ENCODE measurements at regions not wholly inside any gene's neighbourhood (a gene's known extent, or its start where the extent isn't known, plus 50 kb on each side); places are given as distances from the start of the nearest gene placed in this dataset.

- H3K9me3 ChIP-seq (ENCODE audit: control insufficient read depth in 2 of 2, insufficient read depth in 1 of 2, low read depth in 1 of 2, low read length in 1 of 2) = no peaks in the 10 kb centered on the region
- no peak overlapping the region for H3K4me3 ChIP-seq (ENCODE audit: low read depth in 1 of 2, low read length in 2 of 2)
- H3K27me3 ChIP-seq (ENCODE audit: control insufficient read depth in 1 of 2, insufficient read depth in 2 of 2, low read length in 2 of 2) = no peaks in the 10 kb centered on the region
- H3K27ac ChIP-seq (ENCODE audit: low read depth in 2 of 2, low read length in 1 of 2) = no peak overlapping the region
- H3K4me1 ChIP-seq (ENCODE audit: control insufficient read depth in 2 of 2, insufficient read depth in 2 of 2, low read length in 1 of 2) = no peaks in the 10 kb centered on the region
- no peaks in the 10 kb centered on the region for H3K36me3 ChIP-seq (ENCODE audit: control insufficient read depth in 2 of 2, insufficient read depth in 2 of 2, low read length in 1 of 2)
- 78 to 83% methylated on average over 6 of the region's 6 CpGs for WGBS, 2 donors
Observed at GRCh38 chr13:59447846-59448620, 715.7 kb downstream of the DIAPH3 start.

- H3K36me3 ChIP-seq (ENCODE audit: control insufficient read depth in 2 of 2, insufficient read depth in 2 of 2, low read length in 1 of 2) = no peaks in the 10 kb centered on the region
- no peaks in the 10 kb centered on the region for H3K9me3 ChIP-seq (ENCODE audit: control insufficient read depth in 2 of 2, insufficient read depth in 1 of 2, low read depth in 1 of 2, low read length in 1 of 2)
- no peak overlapping the region for H3K27ac ChIP-seq (ENCODE audit: low read depth in 2 of 2, low read length in 1 of 2)
- no peak overlapping the region for H3K4me3 ChIP-seq (ENCODE audit: low read depth in 1 of 2, low read length in 2 of 2)
- no peaks in the 10 kb centered on the region for H3K4me1 ChIP-seq (ENCODE audit: control insufficient read depth in 2 of 2, insufficient read depth in 2 of 2, low read length in 1 of 2)
- 69 to 71% methylated on average over 4 of the region's 4 CpGs for WGBS, 2 donors
- H3K27me3 ChIP-seq (ENCODE audit: control insufficient read depth in 1 of 2, insufficient read depth in 2 of 2, low read length in 2 of 2) = no peaks in the 10 kb centered on the region
Observed at GRCh38 chr13:59449750-59450149, 714.0 kb downstream of the DIAPH3 start.

GRCh38 chr13:59450229-59450628 is 713.5 kb downstream of the DIAPH3 start:
- no peaks in the 10 kb centered on the region for H3K4me1 ChIP-seq (ENCODE audit: control insufficient read depth in 2 of 2, insufficient read depth in 2 of 2, low read length in 1 of 2)
- no peak overlapping the region for H3K27ac ChIP-seq (ENCODE audit: low read depth in 2 of 2, low read length in 1 of 2)
- H3K36me3 ChIP-seq (ENCODE audit: control insufficient read depth in 2 of 2, insufficient read depth in 2 of 2, low read length in 1 of 2) = no peaks in the 10 kb centered on the region
- no peaks in the 10 kb centered on the region for H3K27me3 ChIP-seq (ENCODE audit: control insufficient read depth in 1 of 2, insufficient read depth in 2 of 2, low read length in 2 of 2)
- no peak overlapping the region for H3K4me3 ChIP-seq (ENCODE audit: low read depth in 1 of 2, low read length in 2 of 2)
- H3K9me3 ChIP-seq (ENCODE audit: control insufficient read depth in 2 of 2, insufficient read depth in 1 of 2, low read depth in 1 of 2, low read length in 1 of 2) = no peaks in the 10 kb centered on the region
- WGBS, 2 donors = 76 to 86% methylated on average over 1 of the region's 1 CpG

- H3K4me1 ChIP-seq (ENCODE audit: control insufficient read depth in 2 of 2, insufficient read depth in 2 of 2, low read length in 1 of 2) = no peaks in the 10 kb centered on the region
- H3K36me3 ChIP-seq (ENCODE audit: control insufficient read depth in 2 of 2, insufficient read depth in 2 of 2, low read length in 1 of 2) = no peaks in the 10 kb centered on the region
- H3K4me3 ChIP-seq (ENCODE audit: low read depth in 1 of 2, low read length in 2 of 2) = no peak overlapping the region
- H3K27me3 ChIP-seq (ENCODE audit: control insufficient read depth in 1 of 2, insufficient read depth in 2 of 2, low read length in 2 of 2) = no peaks in the 10 kb centered on the region
- no peak overlapping the region for H3K27ac ChIP-seq (ENCODE audit: low read depth in 2 of 2, low read length in 1 of 2)
- H3K9me3 ChIP-seq (ENCODE audit: control insufficient read depth in 2 of 2, insufficient read depth in 1 of 2, low read depth in 1 of 2, low read length in 1 of 2) = no peaks in the 10 kb centered on the region
Observed at GRCh38 chr13:59451236-59451635, 712.5 kb downstream of the DIAPH3 start.

- no peaks in the 10 kb centered on the region for H3K9me3 ChIP-seq (ENCODE audit: control insufficient read depth in 2 of 2, insufficient read depth in 1 of 2, low read depth in 1 of 2, low read length in 1 of 2)
- 69 to 71% methylated on average over 8 of the region's 8 CpGs for WGBS, 2 donors
Observed at GRCh38 chr13:59452189-59452890, 711.4 kb downstream of the DIAPH3 start.

GRCh38 chr13:59458908-59459579 is 704.7 kb downstream of the DIAPH3 start:
- H3K36me3 ChIP-seq (ENCODE audit: control insufficient read depth in 2 of 2, insufficient read depth in 2 of 2, low read length in 1 of 2) = no peaks in the 10 kb centered on the region
- H3K9me3 ChIP-seq (ENCODE audit: control insufficient read depth in 2 of 2, insufficient read depth in 1 of 2, low read depth in 1 of 2, low read length in 1 of 2) = no peaks in the 10 kb centered on the region
- H3K27ac ChIP-seq (ENCODE audit: low read depth in 2 of 2, low read length in 1 of 2) = no peak overlapping the region
- H3K27me3 ChIP-seq (ENCODE audit: control insufficient read depth in 1 of 2, insufficient read depth in 2 of 2, low read length in 2 of 2) = no peaks in the 10 kb centered on the region
- no peaks in the 10 kb centered on the region for H3K4me1 ChIP-seq (ENCODE audit: control insufficient read depth in 2 of 2, insufficient read depth in 2 of 2, low read length in 1 of 2)
- WGBS, 2 donors = 50 to 55% methylated on average over 9 of the region's 9 CpGs
- H3K4me3 ChIP-seq (ENCODE audit: low read depth in 1 of 2, low read length in 2 of 2) = no peak overlapping the region

More at GRCh38 chr13:59452189-59452890, 711.4 kb downstream of the DIAPH3 start:
- Histone ChIP-seq H3K27ac (ENCODE audit: low read depth in 2 of 2, low read length in 1 of 2) (no peak overlapping the region), H3K36me3 (ENCODE audit: control insufficient read depth in 2 of 2, insufficient read depth in 2 of 2, low read length in 1 of 2) (no peaks in the 10 kb centered on the region), H3K4me3 (ENCODE audit: low read depth in 1 of 2, low read length in 2 of 2) (no peak overlapping the region), H3K27me3 (ENCODE audit: control insufficient read depth in 1 of 2, insufficient read depth in 2 of 2, low read length in 2 of 2) (no peaks in the 10 kb centered on the region), H3K4me1 (ENCODE audit: control insufficient read depth in 2 of 2, insufficient read depth in 2 of 2, low read length in 1 of 2) (no peaks in the 10 kb centered on the region)

- no peak overlapping the region for H3K27ac ChIP-seq (ENCODE audit: low read depth in 2 of 2, low read length in 1 of 2)
- H3K9me3 ChIP-seq (ENCODE audit: control insufficient read depth in 2 of 2, insufficient read depth in 1 of 2, low read depth in 1 of 2, low read length in 1 of 2) = no peaks in the 10 kb centered on the region
- no peaks in the 10 kb centered on the region for H3K4me1 ChIP-seq (ENCODE audit: control insufficient read depth in 2 of 2, insufficient read depth in 2 of 2, low read length in 1 of 2)
- H3K4me3 ChIP-seq (ENCODE audit: low read depth in 1 of 2, low read length in 2 of 2) = no peak overlapping the region
- no peaks in the 10 kb centered on the region for H3K36me3 ChIP-seq (ENCODE audit: control insufficient read depth in 2 of 2, insufficient read depth in 2 of 2, low read length in 1 of 2)
- 87 to 98% methylated on average over 2 of the region's 2 CpGs for WGBS, 2 donors
- no peaks in the 10 kb centered on the region for H3K27me3 ChIP-seq (ENCODE audit: control insufficient read depth in 1 of 2, insufficient read depth in 2 of 2, low read length in 2 of 2)
Observed at GRCh38 chr13:59459972-59460371, 703.8 kb downstream of the DIAPH3 start.

GRCh38 chr13:59461411-59461810 is 702.3 kb downstream of the DIAPH3 start:
- H3K27ac ChIP-seq (ENCODE audit: low read depth in 2 of 2, low read length in 1 of 2) = no peak overlapping the region
- 87% methylated on average over 3 of the region's 3 CpGs for WGBS, 2 donors
- H3K36me3 ChIP-seq (ENCODE audit: control insufficient read depth in 2 of 2, insufficient read depth in 2 of 2, low read length in 1 of 2) = no peaks in the 10 kb centered on the region

GRCh38 chr13:59463023-59463422 is 700.7 kb downstream of the DIAPH3 start:
- no peak overlapping the region for H3K27ac ChIP-seq (ENCODE audit: low read depth in 2 of 2, low read length in 1 of 2)
- H3K4me1 ChIP-seq (ENCODE audit: control insufficient read depth in 2 of 2, insufficient read depth in 2 of 2, low read length in 1 of 2) = no peaks in the 10 kb centered on the region
- no peak overlapping the region for H3K4me3 ChIP-seq (ENCODE audit: low read depth in 1 of 2, low read length in 2 of 2)
- 95 to 98% methylated on average over 3 of the region's 3 CpGs for WGBS, 2 donors
- no peaks in the 10 kb centered on the region for H3K36me3 ChIP-seq (ENCODE audit: control insufficient read depth in 2 of 2, insufficient read depth in 2 of 2, low read length in 1 of 2)
- no peaks in the 10 kb centered on the region for H3K9me3 ChIP-seq (ENCODE audit: control insufficient read depth in 2 of 2, insufficient read depth in 1 of 2, low read depth in 1 of 2, low read length in 1 of 2)
- no peaks in the 10 kb centered on the region for H3K27me3 ChIP-seq (ENCODE audit: control insufficient read depth in 1 of 2, insufficient read depth in 2 of 2, low read length in 2 of 2)

More at GRCh38 chr13:59461411-59461810, 702.3 kb downstream of the DIAPH3 start:
- Histone ChIP-seq H3K4me3 (ENCODE audit: low read depth in 1 of 2, low read length in 2 of 2) (no peak overlapping the region), H3K9me3 (ENCODE audit: control insufficient read depth in 2 of 2, insufficient read depth in 1 of 2, low read depth in 1 of 2, low read length in 1 of 2) (no peaks in the 10 kb centered on the region), H3K27me3 (ENCODE audit: control insufficient read depth in 1 of 2, insufficient read depth in 2 of 2, low read length in 2 of 2) (no peaks in the 10 kb centered on the region), H3K4me1 (ENCODE audit: control insufficient read depth in 2 of 2, insufficient read depth in 2 of 2, low read length in 1 of 2) (no peaks in the 10 kb centered on the region)

Measured in esophagus (tissue), 2 donors.